ENCODE measurements at regions not wholly inside any gene's neighbourhood (a gene's known extent, or its start where the extent isn't known, plus 50 kb on each side); places are given as distances from the start of the nearest gene placed in this dataset.

DNA sequence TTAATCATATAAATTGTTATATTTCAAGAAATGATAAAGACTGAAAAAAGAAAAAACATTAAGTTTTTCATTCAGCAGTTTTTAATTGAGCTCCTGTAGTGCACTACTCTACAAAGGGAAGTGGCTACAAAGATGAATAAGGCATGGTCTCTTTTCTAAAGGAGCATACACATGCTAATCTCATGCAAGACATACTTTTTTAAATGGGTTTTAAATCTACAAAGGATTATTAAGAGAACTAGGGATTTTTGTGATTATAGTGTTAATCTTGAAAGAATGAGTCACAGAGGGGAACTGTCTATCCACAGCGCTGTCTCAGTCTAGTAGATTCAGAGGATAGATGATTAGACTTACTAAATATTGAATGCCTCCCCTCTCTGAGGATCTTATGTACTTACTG lies 1722.2 kb downstream of the RPA4 start:
- TF ChIP-seq, protein P1, sequence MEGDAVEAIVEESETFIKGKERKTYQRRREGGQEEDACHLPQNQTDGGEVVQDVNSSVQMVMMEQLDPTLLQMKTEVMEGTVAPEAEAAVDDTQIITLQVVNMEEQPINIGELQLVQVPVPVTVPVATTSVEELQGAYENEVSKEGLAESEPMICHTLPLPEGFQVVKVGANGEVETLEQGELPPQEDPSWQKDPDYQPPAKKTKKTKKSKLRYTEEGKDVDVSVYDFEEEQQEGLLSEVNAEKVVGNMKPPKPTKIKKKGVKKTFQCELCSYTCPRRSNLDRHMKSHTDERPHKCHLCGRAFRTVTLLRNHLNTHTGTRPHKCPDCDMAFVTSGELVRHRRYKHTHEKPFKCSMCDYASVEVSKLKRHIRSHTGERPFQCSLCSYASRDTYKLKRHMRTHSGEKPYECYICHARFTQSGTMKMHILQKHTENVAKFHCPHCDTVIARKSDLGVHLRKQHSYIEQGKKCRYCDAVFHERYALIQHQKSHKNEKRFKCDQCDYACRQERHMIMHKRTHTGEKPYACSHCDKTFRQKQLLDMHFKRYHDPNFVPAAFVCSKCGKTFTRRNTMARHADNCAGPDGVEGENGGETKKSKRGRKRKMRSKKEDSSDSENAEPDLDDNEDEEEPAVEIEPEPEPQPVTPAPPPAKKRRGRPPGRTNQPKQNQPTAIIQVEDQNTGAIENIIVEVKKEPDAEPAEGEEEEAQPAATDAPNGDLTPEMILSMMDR (IDR thresholded peaks at IDR 0.05): no peak
- TF ChIP-seq POLR2AphosphoS5 (IDR thresholded peaks at IDR 0.05; ENCODE audit: low read depth, low read length): no peak
- TF ChIP-seq, protein P2, sequence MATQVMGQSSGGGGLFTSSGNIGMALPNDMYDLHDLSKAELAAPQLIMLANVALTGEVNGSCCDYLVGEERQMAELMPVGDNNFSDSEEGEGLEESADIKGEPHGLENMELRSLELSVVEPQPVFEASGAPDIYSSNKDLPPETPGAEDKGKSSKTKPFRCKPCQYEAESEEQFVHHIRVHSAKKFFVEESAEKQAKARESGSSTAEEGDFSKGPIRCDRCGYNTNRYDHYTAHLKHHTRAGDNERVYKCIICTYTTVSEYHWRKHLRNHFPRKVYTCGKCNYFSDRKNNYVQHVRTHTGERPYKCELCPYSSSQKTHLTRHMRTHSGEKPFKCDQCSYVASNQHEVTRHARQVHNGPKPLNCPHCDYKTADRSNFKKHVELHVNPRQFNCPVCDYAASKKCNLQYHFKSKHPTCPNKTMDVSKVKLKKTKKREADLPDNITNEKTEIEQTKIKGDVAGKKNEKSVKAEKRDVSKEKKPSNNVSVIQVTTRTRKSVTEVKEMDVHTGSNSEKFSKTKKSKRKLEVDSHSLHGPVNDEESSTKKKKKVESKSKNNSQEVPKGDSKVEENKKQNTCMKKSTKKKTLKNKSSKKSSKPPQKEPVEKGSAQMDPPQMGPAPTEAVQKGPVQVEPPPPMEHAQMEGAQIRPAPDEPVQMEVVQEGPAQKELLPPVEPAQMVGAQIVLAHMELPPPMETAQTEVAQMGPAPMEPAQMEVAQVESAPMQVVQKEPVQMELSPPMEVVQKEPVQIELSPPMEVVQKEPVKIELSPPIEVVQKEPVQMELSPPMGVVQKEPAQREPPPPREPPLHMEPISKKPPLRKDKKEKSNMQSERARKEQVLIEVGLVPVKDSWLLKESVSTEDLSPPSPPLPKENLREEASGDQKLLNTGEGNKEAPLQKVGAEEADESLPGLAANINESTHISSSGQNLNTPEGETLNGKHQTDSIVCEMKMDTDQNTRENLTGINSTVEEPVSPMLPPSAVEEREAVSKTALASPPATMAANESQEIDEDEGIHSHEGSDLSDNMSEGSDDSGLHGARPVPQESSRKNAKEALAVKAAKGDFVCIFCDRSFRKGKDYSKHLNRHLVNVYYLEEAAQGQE (IDR thresholded peaks at IDR 0.05; ENCODE audit: insufficient read depth in 1 of 2, low read depth in 2 of 2, low read length in 1 of 2): no peak
